Smooth muscle cell (in vitro differentiated cells): ENCODE measurements at regions not wholly inside any gene's neighbourhood (a gene's known extent, or its start where the extent isn't known, plus 50 kb on each side); places are given as distances from the start of the nearest gene placed in this dataset.
"Not testable (repeated sequence)": the region's sequence is repeated elsewhere in the genome, so short reads cannot be mapped to it uniquely, and the experiment has no call there.

Experiments
- DNase-seq: peaks from one replicate; lab custom pipeline; 2025; ENCODE audit not compliant: unreplicated experiment; lab: John Stamatoyannopoulos, UW
- H2AFZ ChIP-seq: fragments of 200-600 bp; sonication (generic); 2 replicates; pipeline ENCODE4 v1.6.0; 2016; ENCODE audit warnings: antibody characterized with exemption, low read depth, mild to moderate bottlenecking
- H3F3A ChIP-seq: fragments of 200-600 bp; sonication (generic); 2 replicates; pipeline ENCODE4 v1.6.0; 2017; ENCODE audit warnings: antibody characterized with exemption, low read depth
- H3K27ac ChIP-seq: fragments of 200-600 bp; sonication (generic); 2 replicates; pipeline ENCODE4 v1.5.1; 2016; ENCODE audit warnings: low read depth, mild to moderate bottlenecking
- H3K27me3 ChIP-seq: fragments of 200-600 bp; sonication (generic); 2 replicates; pipeline ENCODE4 v1.6.1; 2016; ENCODE audit warnings: low read depth, mild to moderate bottlenecking
- H3K36me3 ChIP-seq: fragments of 200-600 bp; sonication (generic); 2 replicates; pipeline ENCODE4 v1.5.1; 2016; ENCODE audit warnings: low read depth
- H3K4me1 ChIP-seq: fragments of 200-600 bp; sonication (generic); 2 replicates; pipeline ENCODE4 v1.5.1; 2016; ENCODE audit warnings: low read depth
- H3K4me2 ChIP-seq: fragments of 200-600 bp; sonication (generic); 2 replicates; pipeline ENCODE4 v1.6.0; 2016; ENCODE audit warnings: mild to moderate bottlenecking
- H3K4me3 ChIP-seq: fragments of 200-600 bp; sonication (generic); 2 replicates; pipeline ENCODE4 v1.5.1; 2016; ENCODE audit warnings: mild to moderate bottlenecking
- H3K79me2 ChIP-seq: fragments of 200-600 bp; sonication (generic); 2 replicates; pipeline ENCODE4 v1.6.0; 2016; ENCODE audit warnings: low read depth, mild to moderate bottlenecking
- H3K9ac ChIP-seq: fragments of 200-600 bp; sonication (generic); 2 replicates; pipeline ENCODE4 v1.6.0; 2016; ENCODE audit warnings: low read depth
- H3K9me3 ChIP-seq: fragments of 200-600 bp; sonication (generic); replicated peaks from 2 replicates; pipeline ENCODE4 v1.5.1; 2016; ENCODE audit warnings: low read depth
- H4K20me1 ChIP-seq: fragments of 200-600 bp; sonication (generic); 2 replicates; pipeline ENCODE4 v1.6.0; 2016; ENCODE audit warnings: low read depth
- CTCF ChIP-seq: fragments of 200-600 bp; sonication (generic); IDR thresholded peaks from 2 replicates; pipeline ENCODE4 v1.5.1; 2017; ENCODE audit warnings: borderline replicate concordance, mild to moderate bottlenecking, antibody characterized with exemption; ENCODE audit not compliant: insufficient read depth, poor library complexity, severe bottlenecking
- WGBS: methylation state at CpG from one replicate; pipeline ENCODE4 v1.1.7; 2016; ENCODE audit warnings: low lambda C conversion rate; 5-methylcytosine and 5-hydroxymethylcytosine counted together

GRCh38 chr14:101259748-101260147 is 301.5 kb upstream of the DIO3 start:
- WGBS, result 97% methylated on average over 1 of the region's 1 CpG
- no peaks in the 10 kb centered on the region for H3K79me2 ChIP-seq
- no peak overlapping the region for H3K9ac ChIP-seq
- H4K20me1 ChIP-seq, result no peaks in the 10 kb centered on the region
- no peaks in the 10 kb centered on the region for H3K9me3 ChIP-seq
- H3K36me3 ChIP-seq, result no peaks in the 10 kb centered on the region
- no peak for DNase-seq
- no peaks in the 10 kb centered on the region for H3K4me1 ChIP-seq
- H3K27me3 ChIP-seq, result no peaks in the 10 kb centered on the region
- no peak overlapping the region for H2AFZ ChIP-seq
- H3K27ac ChIP-seq, result no peak overlapping the region
- H3K4me2 ChIP-seq, result no peak overlapping the region
- TF ChIP-seq CTCF, result no peak
- no peak overlapping the region for H3K4me3 ChIP-seq
- no peaks in the 10 kb centered on the region for H3F3A ChIP-seq

- WGBS, result 86% methylated on average over 20 of the region's 20 CpGs
- not testable (repeated sequence) for H2AFZ ChIP-seq, H3K27me3 ChIP-seq, H3F3A ChIP-seq, H3K9me3 ChIP-seq, H3K4me3 ChIP-seq, H4K20me1 ChIP-seq, H3K27ac ChIP-seq, H3K9ac ChIP-seq, H3K79me2 ChIP-seq, H3K4me2 ChIP-seq, H3K4me1 ChIP-seq, H3K36me3 ChIP-seq, DNase-seq
Measured at GRCh38 chr14:101266441-101266840, 294.9 kb upstream of the DIO3 start.

- Histone ChIP-seq H3K27me3 (no peaks in the 10 kb centered on the region), H3K4me1 (no peaks in the 10 kb centered on the region), H3K36me3 (no peaks in the 10 kb centered on the region), H2AFZ (no peak overlapping the region), H3K9ac (no peak overlapping the region), H4K20me1 (no peaks in the 10 kb centered on the region), H3K4me3 (no peak overlapping the region), H3K79me2 (no peaks in the 10 kb centered on the region), H3F3A (no peaks in the 10 kb centered on the region), H3K27ac (no peak overlapping the region), H3K4me2 (no peak overlapping the region), H3K9me3 (no peaks in the 10 kb centered on the region)
- TF ChIP-seq CTCF, result no peak
- DNase-seq, result no peak
Measured at GRCh38 chr14:101273091-101273490, 288.2 kb upstream of the DIO3 start.

GRCh38 chr14:101276309-101277091 is 284.8 kb upstream of the DIO3 start:
- no peak for DNase-seq

More at GRCh38 chr14:101276309-101277091, 284.8 kb upstream of the DIO3 start:
- Histone ChIP-seq H3K36me3 (no peaks in the 10 kb centered on the region), H3K9me3 (no peaks in the 10 kb centered on the region), H3K4me3 (no peak overlapping the region), H3K79me2 (no peaks in the 10 kb centered on the region), H4K20me1 (no peaks in the 10 kb centered on the region), H3K9ac (no peak overlapping the region), H2AFZ (no peak overlapping the region), H3K4me2 (no peak overlapping the region), H3K4me1 (no peaks in the 10 kb centered on the region), H3K27me3 (no peaks in the 10 kb centered on the region), H3F3A (no peaks in the 10 kb centered on the region), H3K27ac (no peak overlapping the region)
- TF ChIP-seq CTCF, result no peak
- 82% methylated on average over 4 of the region's 4 CpGs for WGBS
